Neuronal stem cell (in vitro differentiated cells): ENCODE measurements at regions not wholly inside any gene's neighbourhood (a gene's known extent, or its start where the extent isn't known, plus 50 kb on each side); places are given as distances from the start of the nearest gene placed in this dataset.

Experiments
- DNase-seq: peaks from one replicate; pipeline ENCODE4 v3.0.0-alpha.2; 2013; ENCODE audit warnings: low spot score
- H2AFZ ChIP-seq: one replicate; pipeline ENCODE4 v1.6.1; 2013; ENCODE audit warnings: mild to moderate bottlenecking, low read length, inconsistent platforms
- H2AK5ac ChIP-seq: 2 replicates; pipeline ENCODE4 v1.6.1; 2013; ENCODE audit warnings: low read depth, mild to moderate bottlenecking, inconsistent platforms, low read length, moderate library complexity, mixed read lengths
- H2BK120ac ChIP-seq: 2 replicates; pipeline ENCODE4 v1.6.1; 2013; ENCODE audit warnings: low read depth, mild to moderate bottlenecking, inconsistent platforms, low read length, moderate library complexity, mixed read lengths
- H2BK12ac ChIP-seq: one replicate; pipeline ENCODE4 v1.6.1; 2013; ENCODE audit warnings: low read length, inconsistent platforms
- H2BK15ac ChIP-seq: 2 replicates; pipeline ENCODE4 v1.6.1; 2013; ENCODE audit warnings: mild to moderate bottlenecking, low read length, inconsistent platforms, mixed read lengths
- H2BK5ac ChIP-seq: one replicate; pipeline ENCODE4 v1.6.1; 2013; ENCODE audit warnings: inconsistent platforms, mild to moderate bottlenecking, low read length, moderate library complexity
- H3K14ac ChIP-seq: one replicate; pipeline ENCODE4 v1.6.1; 2013; ENCODE audit warnings: low read length, inconsistent platforms
- H3K18ac ChIP-seq: 2 replicates; pipeline ENCODE4 v1.6.1; 2013; ENCODE audit warnings: low read length, inconsistent platforms
- H3K23ac ChIP-seq: 2 replicates; pipeline ENCODE4 v1.6.1; 2013; ENCODE audit warnings: low read depth, mild to moderate bottlenecking, mixed read lengths, low read length, inconsistent platforms; ENCODE audit not compliant: poor library complexity
- H3K27ac ChIP-seq: replicated peaks from 3 replicates; pipeline ENCODE4 v1.5.1; 2013; ENCODE audit warnings: low read length, inconsistent platforms
- H3K27me3 ChIP-seq, 3 experiments: 2 replicates each; pipeline ENCODE4 v1.6.1; 2013; ENCODE audit warnings: low read length in 3 of 3, mild to moderate bottlenecking in 2 of 3, inconsistent platforms in 1 of 3, low read depth in 1 of 3, mixed read lengths in 1 of 3, moderate library complexity in 1 of 3; ENCODE audit not compliant: control insufficient read depth in 3 of 3, insufficient read depth in 3 of 3
- H3K36me3 ChIP-seq, 2 donors: replicated peaks in 1 of 2; 2 replicates each; pipeline ENCODE4 v1.6.1; 2013; ENCODE audit warnings: low read length in 2 of 2; ENCODE audit not compliant: control insufficient read depth in 2 of 2, insufficient read depth in 2 of 2
- H3K4ac ChIP-seq: 2 replicates; pipeline ENCODE4 v1.6.1; 2013; ENCODE audit warnings: inconsistent platforms, mild to moderate bottlenecking, low read length, moderate library complexity
- H3K4me1 ChIP-seq, 2 donors: 1 replicate in 1 of 2; 2 replicates in 1 of 2; pipeline ENCODE4 v1.6.1; 2013; ENCODE audit warnings: low read length in 2 of 2, low read depth in 1 of 2; ENCODE audit not compliant: control insufficient read depth in 2 of 2, insufficient read depth in 1 of 2
- H3K4me2 ChIP-seq: one replicate; pipeline ENCODE4 v1.6.1; 2013; ENCODE audit warnings: mild to moderate bottlenecking, low read length, inconsistent platforms; ENCODE audit not compliant: insufficient read depth, poor library complexity, severe bottlenecking
- H3K4me3 ChIP-seq, 2 donors: 2 replicates each; pipeline ENCODE4 v1.5.1; 2013; ENCODE audit warnings: low read length in 2 of 2, mild to moderate bottlenecking in 2 of 2, inconsistent platforms in 1 of 2, moderate library complexity in 1 of 2
- H3K79me1 ChIP-seq: one replicate; pipeline ENCODE4 v1.6.1; 2013; ENCODE audit warnings: low read depth, mild to moderate bottlenecking, inconsistent platforms, low read length, moderate library complexity
- H3K9ac ChIP-seq: one replicate; pipeline ENCODE4 v1.6.1; 2013; ENCODE audit warnings: mild to moderate bottlenecking, low read depth, low read length, inconsistent platforms; ENCODE audit not compliant: poor library complexity
- H3K9me3 ChIP-seq, 2 donors: replicated peaks in 1 of 2; 2 replicates each; pipeline versions ENCODE3 to v1.6.1; 2013; ENCODE audit warnings: low read length in 2 of 2, mild to moderate bottlenecking in 2 of 2, inconsistent platforms in 1 of 2, low read depth in 1 of 2, mixed read lengths in 1 of 2, moderate library complexity in 1 of 2; ENCODE audit not compliant: control insufficient read depth in 2 of 2, insufficient read depth in 1 of 2
- H4K8ac ChIP-seq: one replicate; pipeline ENCODE4 v1.6.1; 2013; ENCODE audit warnings: low read depth, mild to moderate bottlenecking, inconsistent platforms, low read length, moderate library complexity
- H4K91ac ChIP-seq: one replicate; pipeline ENCODE4 v1.6.1; 2013; ENCODE audit warnings: low read length, low read depth, mild to moderate bottlenecking, inconsistent platforms; ENCODE audit not compliant: poor library complexity
- WGBS, 2 donors: extraction: QIAGEN DNeasy Blood & Tissue Kit; methylation state at CpG; one replicate each; pipeline ENCODE4 v1.1.7; 2013; ENCODE audit warnings: missing lambda C conversion rate in 2 of 2, mixed read lengths in 1 of 2; ENCODE audit not compliant: insufficient read length in 2 of 2, insufficient replicate concordance in 1 of 2; ENCODE audit errors: extremely low coverage in 2 of 2; 5-methylcytosine and 5-hydroxymethylcytosine counted together

- Histone ChIP-seq H3K79me1 (no peaks in the 10 kb centered on the region), H2BK5ac (no peak overlapping the region), H3K4me3 (no peak overlapping the region), H3K18ac (no peak overlapping the region), H4K8ac (no peak overlapping the region), H3K14ac (no peak overlapping the region), H4K91ac (no peak overlapping the region), H2AFZ (no peak overlapping the region), H2AK5ac (no peak overlapping the region), H3K27ac (no peak overlapping the region), H3K9me3 (no peaks in the 10 kb centered on the region), H2BK15ac (no peak overlapping the region), H2BK120ac (no peak overlapping the region), H3K9ac (no peak overlapping the region), H2BK12ac (no peak overlapping the region), H3K4me2 (no peak overlapping the region), H3K27me3 (no peaks in the 10 kb centered on the region), H3K23ac (no peak overlapping the region), H3K4me1 (no peaks in the 10 kb centered on the region), H3K36me3 (peaks cover 0 to 3% of the 10 kb centered on the region in 2 donors), H3K4ac (no peak overlapping the region)
- WGBS, 2 donors, result no CpG with 5 or more reads among the region's 3 CpGs
- no peak for DNase-seq
Observed at GRCh38 chr7:17022920-17023319, 141.1 kb upstream of the AGR3 start.

GRCh38 chr7:17026269-17026668 lies 144.5 kb upstream of the AGR3 start:
- H3K27ac ChIP-seq, result no peak overlapping the region
- H3K14ac ChIP-seq, result no peak overlapping the region
- no CpG with 5 or more reads among the region's 3 CpGs for WGBS, 2 donors
- no peak overlapping the region for H2BK12ac ChIP-seq
- H3K18ac ChIP-seq, result no peak overlapping the region
- no peaks in the 10 kb centered on the region for H3K9me3 ChIP-seq
- H3K23ac ChIP-seq, result no peak overlapping the region
- no peaks in the 10 kb centered on the region for H3K79me1 ChIP-seq
- no peak overlapping the region for H2AFZ ChIP-seq
- H3K27me3 ChIP-seq, result no peaks in the 10 kb centered on the region
- H2BK5ac ChIP-seq, result no peak overlapping the region
- no peak for DNase-seq
- H3K4ac ChIP-seq, result no peak overlapping the region
- H3K4me3 ChIP-seq, result no peak overlapping the region
- H4K91ac ChIP-seq, result no peak overlapping the region
- H3K36me3 ChIP-seq, result no peaks in the 10 kb centered on the region
- no peak overlapping the region for H2BK120ac ChIP-seq
- H2BK15ac ChIP-seq, result no peak overlapping the region
- H3K4me2 ChIP-seq, result no peak overlapping the region
- no peak overlapping the region for H3K9ac ChIP-seq
- no peaks in the 10 kb centered on the region for H3K4me1 ChIP-seq
- no peak overlapping the region for H2AK5ac ChIP-seq
- no peak overlapping the region for H4K8ac ChIP-seq

- Histone ChIP-seq H3K9me3 (no peaks in the 10 kb centered on the region), H3K23ac (no peak overlapping the region), H3K79me1 (no peaks in the 10 kb centered on the region), H3K36me3 (no peaks in the 10 kb centered on the region), H3K4ac (no peak overlapping the region), H3K14ac (no peak overlapping the region), H3K9ac (no peak overlapping the region), H2AK5ac (no peak overlapping the region), H3K4me1 (peaks cover 0 to 7% of the 10 kb centered on the region in 2 donors), H3K4me3 (no peak overlapping the region), H3K27me3 (no peaks in the 10 kb centered on the region), H2BK120ac (no peak overlapping the region), H2BK5ac (no peak overlapping the region), H2AFZ (no peak overlapping the region), H3K4me2 (no peak overlapping the region), H3K27ac (no peak overlapping the region), H2BK15ac (no peak overlapping the region), H4K8ac (no peak overlapping the region), H2BK12ac (no peak overlapping the region), H3K18ac (no peak overlapping the region), H4K91ac (no peak overlapping the region)
- DNase-seq, result no peak
- WGBS, 2 donors, result no CpG with 5 or more reads among the region's 4 CpGs
Observed at GRCh38 chr7:17027143-17027788, 145.5 kb upstream of the AGR3 start.

GRCh38 chr7:17027789-17028152 lies 146.0 kb upstream of the AGR3 start:
- Histone ChIP-seq H3K4me1 (peaks cover 0 to 7% of the 10 kb centered on the region in 2 donors), H3K14ac (no peak overlapping the region), H3K27ac (no peak overlapping the region), H2AFZ (no peak overlapping the region), H3K4ac (no peak overlapping the region), H3K4me2 (no peak overlapping the region), H4K91ac (no peak overlapping the region), H2BK12ac (no peak overlapping the region), H3K9ac (no peak overlapping the region), H3K18ac (no peak overlapping the region), H2BK15ac (no peak overlapping the region), H3K4me3 (no peak overlapping the region), H4K8ac (no peak overlapping the region), H2BK5ac (no peak overlapping the region), H3K36me3 (no peaks in the 10 kb centered on the region), H3K23ac (no peak overlapping the region), H3K27me3 (no peaks in the 10 kb centered on the region), H2BK120ac (no peak overlapping the region), H3K79me1 (no peaks in the 10 kb centered on the region), H2AK5ac (no peak overlapping the region), H3K9me3 (no peaks in the 10 kb centered on the region)
- no CpG with 5 or more reads among the region's 1 CpG for WGBS, 2 donors
- DNase-seq, result no peak
